HG03565 (cell line): ENCODE measurements at regions not wholly inside any gene's neighbourhood (a gene's known extent, or its start where the extent isn't known, plus 50 kb on each side); places are given as distances from the start of the nearest gene placed in this dataset.
"Not testable (repeated sequence)": the region's sequence is repeated elsewhere in the genome, so short reads cannot be mapped to it uniquely, and the experiment has no call there.

ENCODE experiments used
- ATAC-seq: cut with Tn5 transposase; IDR thresholded peaks from one replicate; pipeline ENCODE4 v1.9.1; 2021; ENCODE audit warnings: mild to moderate bottlenecking, moderate library complexity; ENCODE audit not compliant: unreplicated experiment

GRCh38 chr13:107830804-107831203, 384.5 kb downstream of the LIG4 start:
- ATAC-seq: no peak

- ATAC-seq: no peak
These were observed 387.3 kb downstream of the LIG4 start for GRCh38 chr13:107827840-107828549.

- no peak for ATAC-seq
These were observed 390.7 kb downstream of the LIG4 start for GRCh38 chr13:107824635-107825034.

DNA sequence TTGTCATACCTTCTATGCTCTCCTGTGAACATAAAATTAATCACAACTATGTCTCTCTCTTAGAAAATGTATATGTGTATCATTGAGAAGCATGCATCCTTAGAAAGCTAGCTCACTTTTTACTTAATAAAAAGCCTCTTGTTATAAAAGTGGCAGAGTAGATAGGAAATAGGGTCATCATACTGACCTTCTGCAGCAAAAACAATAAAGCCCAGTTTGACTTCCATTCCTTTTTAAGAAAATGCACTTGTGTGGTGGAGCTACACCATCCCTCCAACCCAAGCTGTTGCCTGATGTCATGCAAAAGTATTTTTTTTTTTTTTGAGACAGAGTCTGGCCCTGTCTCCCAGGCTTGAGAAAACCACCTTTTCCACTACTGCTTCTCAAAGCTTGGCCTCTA, 393.3 kb downstream of the LIG4 start:
- no peak for ATAC-seq

GRCh38 chr13:107821492-107821891, 393.8 kb downstream of the LIG4 start:
- no peak for ATAC-seq

DNA sequence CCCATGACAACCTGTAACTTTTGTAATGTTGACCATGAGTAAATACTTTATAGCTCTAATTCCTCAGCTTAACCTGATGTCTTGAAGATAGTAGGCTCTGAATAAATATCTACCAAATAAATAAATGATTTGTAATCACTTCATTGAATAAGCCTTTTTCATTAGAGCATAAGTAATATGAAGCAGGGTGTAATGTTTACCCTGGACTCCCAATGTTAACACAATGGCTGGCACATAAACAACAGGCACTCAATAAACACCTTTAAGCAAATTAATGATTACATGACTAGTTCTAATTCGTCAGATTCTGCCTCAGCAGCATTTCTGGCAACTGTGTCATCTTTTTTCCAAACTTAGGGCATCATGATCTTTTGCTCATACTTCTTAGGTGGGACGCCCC, 396.3 kb downstream of the LIG4 start:
- ATAC-seq: no peak

GRCh38 chr13:107817647-107818287, 397.6 kb downstream of the LIG4 start:
- no peak for ATAC-seq

DNA sequence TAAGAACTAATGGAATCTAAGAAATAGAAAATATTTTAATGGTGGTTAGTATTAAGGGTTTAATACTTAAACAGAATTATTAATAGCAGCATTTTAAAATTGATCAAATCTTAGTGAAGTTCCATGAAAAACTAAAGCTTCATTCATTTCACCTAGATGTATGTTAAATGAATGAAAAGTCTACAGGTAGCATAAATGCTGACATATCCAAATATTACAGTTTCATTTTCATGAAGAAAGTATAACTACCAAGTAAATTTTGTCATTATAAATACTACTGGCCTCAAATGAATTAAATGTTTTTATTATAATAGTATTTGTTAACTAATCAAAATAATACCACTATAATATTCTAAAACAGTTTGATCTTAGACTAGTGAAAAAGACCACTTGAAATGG, 403.3 kb downstream of the LIG4 start:
- no peak for ATAC-seq

GRCh38 chr13:107811233-107812013, 403.9 kb downstream of the LIG4 start:
- no peak for ATAC-seq

DNA sequence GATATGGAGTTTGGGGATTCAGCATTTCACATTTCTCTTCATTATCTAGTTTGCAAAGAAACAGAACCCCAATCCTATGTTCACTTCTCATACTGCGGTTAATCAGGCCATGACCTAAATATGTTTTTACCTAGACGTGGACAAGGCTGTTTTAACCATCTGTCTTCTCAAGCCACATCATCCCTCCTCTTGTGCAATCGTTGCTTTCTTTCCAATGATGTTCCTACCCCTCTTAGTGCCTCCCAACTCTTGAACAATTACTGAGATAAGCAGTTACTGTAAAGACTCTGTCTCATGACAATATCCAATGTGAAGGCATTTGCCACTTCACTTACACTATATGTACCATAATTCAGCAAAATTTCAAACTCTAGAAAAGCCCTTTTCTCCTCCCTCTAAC, 406.2 kb downstream of the LIG4 start:
- ATAC-seq: no peak

- no peak for ATAC-seq
These were observed 406.9 kb downstream of the LIG4 start for GRCh38 chr13:107808389-107808788.

- ATAC-seq: no peak
These were observed 407.8 kb downstream of the LIG4 start for GRCh38 chr13:107807306-107808073.

DNA sequence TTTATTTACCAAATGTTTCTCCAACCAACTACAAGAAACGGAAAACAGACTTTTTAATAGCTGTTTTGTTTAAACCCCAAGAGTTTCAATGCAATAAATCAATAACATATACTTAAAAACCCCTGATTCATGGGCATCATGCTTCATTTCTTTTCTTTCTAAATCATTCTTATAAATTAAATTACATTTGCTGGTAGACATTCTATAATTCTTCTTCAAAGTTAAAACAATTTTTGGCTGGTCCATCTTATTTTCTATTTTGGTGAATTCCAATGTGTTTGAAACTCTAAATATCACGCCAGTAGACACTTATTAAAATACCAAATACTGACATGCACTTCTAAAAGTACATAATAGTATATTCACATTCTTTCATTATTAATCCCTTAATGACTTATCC, 408.6 kb downstream of the LIG4 start:
- no peak for ATAC-seq

- no peak for ATAC-seq
These were observed 411.4 kb downstream of the LIG4 start for GRCh38 chr13:107803822-107804495.

DNA sequence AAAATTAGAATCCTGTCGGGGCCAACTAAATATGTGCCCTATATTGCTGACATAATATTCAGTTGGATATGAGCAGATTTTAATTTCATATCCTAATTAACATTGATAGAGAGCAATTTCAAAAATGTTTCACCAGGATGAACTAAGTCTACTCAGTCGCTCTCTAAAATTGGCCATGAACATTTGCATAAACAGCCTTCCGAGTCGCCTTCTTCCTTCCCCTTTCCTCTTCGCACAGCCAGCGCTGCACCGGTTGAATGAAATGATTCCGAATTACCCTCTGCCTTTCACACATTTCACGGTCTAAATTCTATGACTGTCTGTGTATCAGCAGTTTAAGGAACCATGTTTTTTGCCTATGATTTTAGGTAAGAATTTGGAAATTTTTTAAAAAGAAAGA, 413.7 kb downstream of the LIG4 start:
- no peak for ATAC-seq

- ATAC-seq: no peak
These were observed 416.3 kb downstream of the LIG4 start for GRCh38 chr13:107799001-107799400.

- ATAC-seq: no peak
These were observed 424.9 kb downstream of the LIG4 start for GRCh38 chr13:107790397-107790796.

DNA sequence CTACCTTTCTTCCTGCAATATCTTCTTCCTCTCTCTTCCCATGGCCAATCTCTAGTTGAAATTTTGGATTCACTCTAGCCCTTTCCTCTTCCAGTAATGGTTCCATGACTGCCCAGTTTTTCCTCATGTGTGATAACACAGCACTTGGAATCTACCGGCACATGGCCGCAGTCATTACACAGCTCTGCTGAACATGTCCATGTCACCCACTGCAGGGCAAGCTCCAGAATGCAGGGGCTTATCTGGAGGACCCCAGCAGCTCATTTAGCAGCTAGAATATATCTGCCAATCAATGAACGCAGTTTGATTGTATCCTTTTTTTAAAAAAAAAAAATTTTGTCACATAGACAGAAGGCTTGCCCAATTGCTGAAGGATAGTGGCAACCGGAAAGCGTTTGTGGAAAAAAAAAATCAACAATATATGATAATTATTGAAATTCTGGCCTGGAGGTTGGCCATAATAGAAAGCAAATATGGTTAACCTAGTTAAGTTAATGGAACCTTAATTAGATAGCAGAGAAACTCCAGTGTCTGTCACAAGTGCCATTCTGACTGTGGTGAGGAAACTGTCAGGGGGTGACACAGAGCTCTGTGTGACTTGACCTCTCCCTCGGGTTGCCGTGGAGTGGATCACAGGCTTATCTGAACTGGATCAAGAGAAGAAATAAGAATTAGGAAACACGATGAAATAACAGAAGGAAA, 426.7 kb downstream of the LIG4 start:
- no peak for ATAC-seq

DNA sequence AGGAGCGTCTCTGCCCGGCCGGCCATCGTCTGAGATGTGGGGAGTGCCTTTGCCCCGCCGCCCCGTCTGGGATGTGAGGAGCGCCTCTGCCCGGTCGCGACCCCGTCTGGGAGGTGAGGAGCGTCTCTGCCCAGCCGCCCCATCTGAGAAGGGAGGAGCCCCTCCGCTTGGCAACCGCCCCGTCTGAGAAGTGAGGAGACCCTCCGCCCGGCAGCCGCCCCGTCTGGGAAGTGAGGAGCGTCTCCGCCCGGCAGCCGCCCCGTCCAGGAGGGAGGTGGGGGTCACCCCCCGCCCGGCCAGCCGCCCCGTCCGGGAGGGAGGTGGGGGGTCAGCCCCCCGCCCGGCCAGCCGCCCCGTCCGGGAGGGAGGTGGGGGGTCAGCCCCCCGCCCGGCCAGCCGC, 432.7 kb downstream of the LIG4 start:
- not testable (repeated sequence) for ATAC-seq

- no peak for ATAC-seq
These were observed 437.2 kb downstream of the LIG4 start for GRCh38 chr13:107778094-107778493.
